Fibroblast of lung (primary cell): ENCODE measurements at regions not wholly inside any gene's neighbourhood (a gene's known extent, or its start where the extent isn't known, plus 50 kb on each side); places are given as distances from the start of the nearest gene placed in this dataset.
"Not testable (repeated sequence)": the region's sequence is repeated elsewhere in the genome, so short reads cannot be mapped to it uniquely, and the experiment has no call there.

ENCODE experiments used
- DNase-seq, 2 donors: peaks; one replicate each; pipeline versions ENCODE4 v3.0.0 to v3.0.0-alpha.2; 2010; ENCODE audit warnings: low read depth in 2 of 2
- H2AFZ ChIP-seq: 2 replicates; pipeline ENCODE4 v1.5.1; 2012; ENCODE audit warnings: low read length, control low read depth, inconsistent platforms
- H3K27ac ChIP-seq: 2 replicates; pipeline ENCODE4 v1.5.1; 2011; ENCODE audit warnings: low read length, control low read depth; ENCODE audit not compliant: insufficient read depth
- H3K27me3 ChIP-seq: 2 replicates; pipeline ENCODE4 v1.5.1; 2011; ENCODE audit warnings: mild to moderate bottlenecking, low read length; ENCODE audit not compliant: control insufficient read depth, insufficient read depth
- H3K36me3 ChIP-seq: 2 replicates; pipeline ENCODE4 v1.5.1; 2011; ENCODE audit warnings: low read length; ENCODE audit not compliant: control insufficient read depth, insufficient read depth
- H3K4me1 ChIP-seq: 2 replicates; pipeline ENCODE4 v1.5.1; 2011; ENCODE audit warnings: low read length; ENCODE audit not compliant: control insufficient read depth, insufficient read depth; ENCODE audit errors: extremely low read depth
- H3K4me2 ChIP-seq: 2 replicates; pipeline ENCODE4 v1.5.1; 2011; ENCODE audit warnings: low read length, control low read depth; ENCODE audit not compliant: insufficient read depth; ENCODE audit errors: extremely low read depth
- H3K4me3 ChIP-seq, 4 experiments: fragments of 200-600 bp in 1 of 4; sonication (generic) in 1 of 4; replicated peaks in 1 of 4; 2 replicates each; pipeline ENCODE4 v1.5.1; 2011 to 2016; ENCODE audit warnings: low read length in 4 of 4, low read depth in 3 of 4, mild to moderate bottlenecking in 3 of 4, control low read depth in 2 of 4, inconsistent platforms in 1 of 4, mixed read lengths in 1 of 4; ENCODE audit not compliant: insufficient read depth in 1 of 4; ENCODE audit errors: control extremely low read depth in 1 of 4
- H3K79me2 ChIP-seq: 2 replicates; pipeline ENCODE4 v1.5.1; 2012; ENCODE audit warnings: mild to moderate bottlenecking, low read length, inconsistent platforms; ENCODE audit not compliant: control insufficient read depth, insufficient read depth
- H3K9ac ChIP-seq: 2 replicates; pipeline ENCODE4 v1.5.1; 2011; ENCODE audit warnings: mild to moderate bottlenecking, low read length, control low read depth; ENCODE audit not compliant: insufficient read depth
- H3K9me3 ChIP-seq: 2 replicates; pipeline ENCODE4 v1.5.1; 2012; ENCODE audit warnings: low read depth, low read length; ENCODE audit not compliant: control insufficient read depth, insufficient read depth
- H4K20me1 ChIP-seq: 2 replicates; pipeline ENCODE4 v1.5.1; 2011; ENCODE audit warnings: low read length; ENCODE audit not compliant: control insufficient read depth, insufficient read depth; ENCODE audit errors: extremely low read depth
- CTCF ChIP-seq, 2 donors: IDR thresholded peaks in 1 of 2; conservative IDR thresholded peaks in 1 of 2; 1 replicate in 1 of 2; 2 replicates in 1 of 2; pipeline ENCODE4 v1.5.1; 2011 to 2012; ENCODE audit warnings: low read length in 2 of 2, control low read depth in 1 of 2, inconsistent platforms in 1 of 2, low read depth in 1 of 2, mild to moderate bottlenecking in 1 of 2
- EZH2 ChIP-seq: IDR thresholded peaks from 2 replicates; pipeline ENCODE4 v1.5.1; 2012; ENCODE audit warnings: low read length, control low read depth, mild to moderate bottlenecking; ENCODE audit errors: missing control alignments

GRCh38 chr13:81246556-81246955, 905.6 kb upstream of the SPRY2 start:
- Histone ChIP-seq H3K27ac (no peak overlapping the region), H2AFZ (no peak overlapping the region), H3K9me3 (no peaks in the 10 kb centered on the region), H3K4me1 (no peaks in the 10 kb centered on the region), H3K36me3 (no peaks in the 10 kb centered on the region), H3K9ac (no peak overlapping the region), H3K79me2 (no peaks in the 10 kb centered on the region), H3K27me3 (no peaks in the 10 kb centered on the region), H3K4me2 (no peak overlapping the region), H4K20me1 (no peaks in the 10 kb centered on the region), H3K4me3 (no peak overlapping the region)
- no peak for TF ChIP-seq EZH2
- no peak for TF ChIP-seq CTCF (conservative IDR thresholded peaks at IDR 0.05 in 1 of 2, IDR thresholded peaks at IDR 0.05 in 1 of 2; ENCODE audit: low read depth in 1 of 2, low read length in 2 of 2)
- DNase-seq, result no peak

GRCh38 chr13:81244011-81244410, 903.1 kb upstream of the SPRY2 start:
- no peaks in the 10 kb centered on the region for H3K27me3 ChIP-seq
- TF ChIP-seq CTCF (conservative IDR thresholded peaks at IDR 0.05 in 1 of 2, IDR thresholded peaks at IDR 0.05 in 1 of 2; ENCODE audit: low read depth in 1 of 2, low read length in 2 of 2) (no peak), EZH2 (no peak)

GRCh38 chr13:81230386-81230785, 889.5 kb upstream of the SPRY2 start:
- no peak overlapping the region for H3K27ac ChIP-seq
- no peak overlapping the region for H3K4me2 ChIP-seq
- no peak overlapping the region for H3K4me3 ChIP-seq
- H3K27me3 ChIP-seq, result no peaks in the 10 kb centered on the region
- no peaks in the 10 kb centered on the region for H3K36me3 ChIP-seq
- H3K9ac ChIP-seq, result no peak overlapping the region
- DNase-seq, result no peak
- no peaks in the 10 kb centered on the region for H4K20me1 ChIP-seq
- H2AFZ ChIP-seq, result no peak overlapping the region
- no peaks in the 10 kb centered on the region for H3K79me2 ChIP-seq
- no peaks in the 10 kb centered on the region for H3K9me3 ChIP-seq
- no peaks in the 10 kb centered on the region for H3K4me1 ChIP-seq
- TF ChIP-seq CTCF (conservative IDR thresholded peaks at IDR 0.05 in 1 of 2, IDR thresholded peaks at IDR 0.05 in 1 of 2; ENCODE audit: low read depth in 1 of 2, low read length in 2 of 2) (no peak), EZH2 (no peak)

More at GRCh38 chr13:81244011-81244410, 903.1 kb upstream of the SPRY2 start:
- H3K4me1 ChIP-seq, result no peaks in the 10 kb centered on the region
- H2AFZ ChIP-seq, result no peak overlapping the region
- DNase-seq, result no peak
- no peaks in the 10 kb centered on the region for H3K36me3 ChIP-seq
- H4K20me1 ChIP-seq, result no peaks in the 10 kb centered on the region
- H3K4me2 ChIP-seq, result no peak overlapping the region
- no peak overlapping the region for H3K9ac ChIP-seq
- no peaks in the 10 kb centered on the region for H3K9me3 ChIP-seq
- no peak overlapping the region for H3K27ac ChIP-seq
- H3K79me2 ChIP-seq, result no peaks in the 10 kb centered on the region
- no peak overlapping the region for H3K4me3 ChIP-seq

- H2AFZ ChIP-seq, H4K20me1 ChIP-seq, H3K9ac ChIP-seq, DNase-seq, H3K4me3 ChIP-seq, H3K27ac ChIP-seq, H3K4me1 ChIP-seq, H3K36me3 ChIP-seq, H3K79me2 ChIP-seq, H3K4me2 ChIP-seq, H3K9me3 ChIP-seq, H3K27me3 ChIP-seq: not testable (repeated sequence)
These were observed 885.9 kb upstream of the SPRY2 start for GRCh38 chr13:81226830-81227229.
